ENCODE measurements at regions not wholly inside any gene's neighbourhood (a gene's known extent, or its start where the extent isn't known, plus 50 kb on each side); places are given as distances from the start of the nearest gene placed in this dataset.

- TF ChIP-seq CTCF (IDR thresholded peaks at IDR 0.05; ENCODE audit: insufficient read depth, low read depth, low read length), result no peak
- no peak overlapping the region for H3K4me3 ChIP-seq (ENCODE audit: low read depth, low read length)
- DNase-seq (ENCODE audit: low read depth), result no peak
Observed at GRCh38 chr6:146904596-146904995, 299.6 kb upstream of the STXBP5 start.

- TF ChIP-seq CTCF (IDR thresholded peaks at IDR 0.05; ENCODE audit: insufficient read depth, low read depth, low read length), result no peak
- H3K4me3 ChIP-seq (ENCODE audit: low read depth, low read length), result no peak overlapping the region
- peak; percentile 62 for DNase-seq (ENCODE audit: low read depth)
Observed at GRCh38 chr6:146905181-146905704, 299.0 kb upstream of the STXBP5 start.

GRCh38 chr6:146908786-146909185 is 295.4 kb upstream of the STXBP5 start:
- no peak for TF ChIP-seq CTCF (IDR thresholded peaks at IDR 0.05; ENCODE audit: insufficient read depth, low read depth, low read length)
- no peak overlapping the region for H3K4me3 ChIP-seq (ENCODE audit: low read depth, low read length)
- no peak for DNase-seq (ENCODE audit: low read depth)

GRCh38 chr6:146909376-146909775 is 294.8 kb upstream of the STXBP5 start:
- no peak for DNase-seq (ENCODE audit: low read depth)
- no peak for TF ChIP-seq CTCF (IDR thresholded peaks at IDR 0.05; ENCODE audit: insufficient read depth, low read depth, low read length)
- no peak overlapping the region for H3K4me3 ChIP-seq (ENCODE audit: low read depth, low read length)

- H3K4me3 ChIP-seq (ENCODE audit: low read depth, low read length), result no peak overlapping the region
- no peak for TF ChIP-seq CTCF (IDR thresholded peaks at IDR 0.05; ENCODE audit: insufficient read depth, low read depth, low read length)
- no peak for DNase-seq (ENCODE audit: low read depth)
Observed at GRCh38 chr6:146909886-146910285, 294.3 kb upstream of the STXBP5 start.

- no peak for DNase-seq (ENCODE audit: low read depth)
- H3K4me3 ChIP-seq (ENCODE audit: low read depth, low read length), result no peak overlapping the region
- no peak for TF ChIP-seq CTCF (IDR thresholded peaks at IDR 0.05; ENCODE audit: insufficient read depth, low read depth, low read length)
Observed at GRCh38 chr6:146910611-146911010, 293.6 kb upstream of the STXBP5 start.

GRCh38 chr6:146911635-146912215 is 292.5 kb upstream of the STXBP5 start:
- no peak overlapping the region for H3K4me3 ChIP-seq (ENCODE audit: low read depth, low read length)
- TF ChIP-seq CTCF (IDR thresholded peaks at IDR 0.05; ENCODE audit: insufficient read depth, low read depth, low read length), result no peak
- no peak for DNase-seq (ENCODE audit: low read depth)

All from fibroblast of villous mesenchyme (primary cell).